ENCODE measurements at regions not wholly inside any gene's neighbourhood (a gene's known extent, or its start where the extent isn't known, plus 50 kb on each side); places are given as distances from the start of the nearest gene placed in this dataset.
"Not testable (repeated sequence)": the region's sequence is repeated elsewhere in the genome, so short reads cannot be mapped to it uniquely, and the experiment has no call there.

DNA sequence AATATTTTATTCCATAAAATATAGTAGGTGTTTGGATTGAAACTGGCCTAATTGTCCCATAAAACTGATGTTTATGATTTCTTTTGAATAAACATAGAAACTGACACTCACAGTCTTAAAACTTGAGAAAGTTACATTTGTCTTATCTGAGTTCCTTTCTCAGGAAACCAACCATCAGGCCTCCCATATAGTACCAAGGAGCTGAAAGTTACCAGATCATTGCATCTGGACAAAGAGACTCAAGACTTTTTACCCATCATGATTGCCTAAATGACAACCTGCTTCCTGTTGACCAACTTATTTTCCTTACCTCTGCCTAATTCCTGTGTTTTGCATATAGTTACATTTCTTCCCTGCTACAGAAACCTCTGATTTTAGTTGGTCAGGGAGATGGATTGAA lies 137.0 kb upstream of the XPO1 start:
- DNase-seq (ENCODE audit: low read depth), result no peak

DNA sequence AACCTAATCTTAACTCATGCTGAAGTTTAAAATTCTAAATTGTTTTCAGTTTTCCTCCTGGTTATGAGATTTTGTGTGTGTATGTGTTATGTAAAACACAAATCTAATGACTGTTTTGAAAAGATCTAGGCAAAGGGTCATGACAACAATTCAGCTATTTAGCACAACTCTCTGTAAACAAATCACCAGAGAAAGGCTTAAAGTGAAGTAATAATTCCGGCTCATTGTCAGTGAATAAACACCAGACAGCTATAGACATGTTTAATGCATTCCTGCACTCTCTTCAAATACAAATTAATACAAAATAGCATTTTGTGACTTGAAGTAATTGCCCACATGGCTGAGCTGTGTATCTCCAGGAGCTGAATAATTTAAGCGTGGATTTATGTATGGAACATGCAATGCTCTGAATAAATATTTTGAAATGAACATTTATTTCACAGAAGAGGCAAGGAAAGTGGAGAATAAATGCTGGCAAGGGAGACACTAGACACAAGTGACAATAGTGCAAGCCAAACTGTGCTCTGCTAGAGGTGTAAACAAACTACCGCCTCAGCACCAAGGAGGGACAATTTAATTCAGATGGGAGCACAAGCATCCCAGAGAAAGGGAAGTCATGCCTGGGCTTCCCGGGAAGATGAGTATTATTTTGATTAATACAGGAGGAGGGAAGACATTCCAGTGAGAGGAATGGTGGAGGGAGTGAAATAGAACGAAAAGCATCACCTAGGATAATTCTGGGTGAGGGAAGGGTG lies 133.6 kb upstream of the XPO1 start:
- DNase-seq (ENCODE audit: low read depth), result no peak

DNA sequence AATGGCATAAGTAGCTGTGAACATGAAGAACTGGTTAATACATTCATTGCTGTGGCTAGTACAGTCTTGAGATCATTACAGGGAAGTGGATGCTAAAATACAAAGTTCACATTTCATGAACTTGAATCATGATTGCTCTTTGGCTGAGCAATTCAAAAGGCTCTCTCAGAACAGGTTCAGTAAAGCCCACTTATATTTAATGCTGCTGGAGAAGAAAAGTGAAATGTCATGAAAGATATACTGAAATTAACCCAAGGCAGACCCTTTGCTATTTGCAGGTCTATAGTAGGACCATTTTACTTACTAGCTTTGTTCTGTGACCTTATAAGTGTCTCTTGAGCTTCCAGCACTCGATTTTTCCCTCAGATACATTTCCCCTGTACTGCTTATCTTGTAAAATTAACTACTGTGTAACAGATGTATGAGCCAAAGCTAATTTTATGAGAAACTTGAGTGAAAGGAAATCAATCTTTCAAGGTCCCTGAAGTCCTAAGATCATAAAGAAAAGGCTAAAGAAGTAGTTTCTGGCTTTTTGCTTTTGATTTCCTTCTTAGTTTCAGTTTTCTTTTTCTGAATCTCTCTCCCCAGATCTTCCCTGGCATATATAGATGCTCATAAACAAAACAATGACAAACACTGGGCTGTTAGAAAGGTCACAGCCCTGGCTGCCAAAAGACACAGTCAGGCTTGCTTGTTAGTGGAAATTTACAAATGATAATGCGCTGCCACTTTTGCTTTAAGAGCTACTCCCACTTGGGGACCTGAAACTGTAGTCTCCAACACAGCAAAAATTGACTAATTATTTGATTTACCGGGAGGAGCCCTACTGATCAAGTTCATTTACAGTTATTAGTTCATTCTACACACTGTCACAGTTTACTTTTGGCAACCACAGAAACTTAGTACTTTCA lies 132.7 kb upstream of the XPO1 start:
- DNase-seq (ENCODE audit: low read depth), result peak; percentile 22

- DNase-seq (ENCODE audit: low read depth), result no peak
Observed at GRCh38 chr2:61664190-61664589, 126.0 kb upstream of the XPO1 start.

DNA sequence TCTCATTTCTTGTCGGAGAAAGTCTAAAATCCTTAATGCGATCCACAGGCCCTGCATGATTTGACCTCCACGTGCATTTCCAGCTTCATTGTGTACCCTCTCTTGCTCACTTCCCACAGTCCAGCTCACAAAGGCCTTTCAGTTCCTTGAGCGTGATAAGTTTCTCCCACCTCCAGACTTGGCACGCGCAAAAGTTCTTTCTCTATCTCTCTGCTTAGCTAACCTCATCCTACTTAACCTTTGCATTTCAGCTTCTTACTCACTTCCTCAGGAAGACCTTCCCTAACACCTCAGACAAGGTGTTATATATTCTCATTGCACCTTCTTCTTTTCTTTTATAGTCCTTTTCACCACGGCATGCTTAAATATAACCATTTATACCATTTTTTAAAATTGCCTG lies 124.8 kb upstream of the XPO1 start:
- DNase-seq (ENCODE audit: low read depth), result peak; percentile 5

GRCh38 chr2:61660511-61661388 lies 122.6 kb upstream of the XPO1 start:
- no peak for DNase-seq (ENCODE audit: low read depth)

DNA sequence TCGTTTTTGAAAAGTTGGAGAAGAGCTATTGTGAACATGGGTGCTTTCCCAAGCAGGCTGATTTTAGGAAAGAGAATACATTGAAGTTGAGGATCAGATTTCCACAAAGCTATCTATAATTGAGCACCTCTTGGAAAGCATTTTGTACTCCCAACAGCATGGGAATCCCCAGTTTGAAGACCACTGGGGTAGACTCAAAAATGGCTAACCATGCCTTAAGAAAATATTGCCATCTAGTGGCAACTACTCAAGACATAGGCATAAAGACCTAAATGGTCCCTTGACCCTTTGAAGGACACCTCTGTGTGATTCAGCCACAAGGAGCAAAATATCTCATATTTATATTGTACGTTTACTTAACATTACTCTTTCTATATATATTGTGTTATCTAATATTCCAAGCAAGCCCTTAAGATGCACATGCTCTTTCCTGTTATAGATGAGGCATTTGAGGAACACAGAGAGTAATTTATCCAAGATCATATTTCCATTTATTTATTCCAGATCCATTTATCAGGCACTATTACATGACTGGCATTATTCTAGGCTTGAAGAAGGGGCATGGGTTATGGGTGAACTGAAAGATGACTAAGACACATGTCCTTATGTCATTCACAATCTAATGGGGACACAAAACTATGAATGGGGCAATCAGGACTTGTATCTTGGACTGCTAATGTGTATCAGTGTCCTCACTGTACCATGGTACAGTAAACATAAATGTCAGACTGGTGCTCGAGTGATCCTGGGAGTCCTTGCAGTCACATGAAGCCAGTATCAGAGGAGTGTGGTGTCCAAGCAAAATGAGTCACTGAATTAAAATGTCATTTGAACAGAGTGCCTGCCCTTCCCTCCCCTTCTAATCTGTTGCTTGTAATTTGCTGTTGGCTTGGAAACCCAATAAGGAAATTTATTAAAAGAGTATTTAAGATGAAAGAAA lies 121.0 kb upstream of the XPO1 start:
- no peak for DNase-seq (ENCODE audit: low read depth)

DNA sequence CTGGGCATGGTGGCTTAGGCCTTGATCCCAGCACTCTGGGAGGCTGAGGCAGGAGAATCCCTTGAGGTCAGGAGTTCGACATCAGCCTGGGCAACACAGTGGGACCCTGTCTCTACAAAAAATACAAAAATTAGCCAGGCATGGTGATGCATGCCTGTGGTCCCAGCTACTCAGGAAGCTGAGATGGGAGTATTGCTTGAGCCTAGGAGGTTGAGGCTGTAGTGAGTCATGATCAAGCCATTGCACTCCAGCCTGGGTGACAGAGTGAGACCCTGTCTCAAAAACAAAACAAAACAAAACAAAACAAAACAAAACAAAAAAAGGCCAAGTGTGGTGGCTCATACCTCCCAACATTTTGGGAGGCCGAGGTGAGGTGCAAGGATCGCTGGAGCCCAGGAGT lies 111.8 kb upstream of the XPO1 start:
- DNase-seq (ENCODE audit: low read depth), result not testable (repeated sequence)

DNA sequence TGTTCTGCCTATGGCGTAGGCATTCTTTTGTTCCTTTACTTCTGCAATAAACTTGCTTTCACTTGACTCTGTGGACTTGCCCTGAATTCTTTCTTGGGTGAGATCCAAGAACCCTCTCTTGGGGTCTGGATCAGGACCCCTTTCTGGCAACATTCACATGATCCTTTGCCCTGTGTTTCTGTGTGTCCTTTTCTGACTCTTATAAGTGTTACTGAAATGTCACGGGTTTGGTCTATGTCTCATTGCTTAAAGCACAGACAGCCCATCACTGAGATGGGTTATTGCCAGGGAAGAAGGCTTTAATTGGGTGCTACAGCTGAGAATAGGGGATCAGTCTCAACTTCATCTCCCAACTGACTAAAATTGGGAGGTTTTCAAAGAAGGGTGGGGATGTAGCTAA lies 110.9 kb upstream of the XPO1 start:
- no peak for DNase-seq (ENCODE audit: low read depth)

DNA sequence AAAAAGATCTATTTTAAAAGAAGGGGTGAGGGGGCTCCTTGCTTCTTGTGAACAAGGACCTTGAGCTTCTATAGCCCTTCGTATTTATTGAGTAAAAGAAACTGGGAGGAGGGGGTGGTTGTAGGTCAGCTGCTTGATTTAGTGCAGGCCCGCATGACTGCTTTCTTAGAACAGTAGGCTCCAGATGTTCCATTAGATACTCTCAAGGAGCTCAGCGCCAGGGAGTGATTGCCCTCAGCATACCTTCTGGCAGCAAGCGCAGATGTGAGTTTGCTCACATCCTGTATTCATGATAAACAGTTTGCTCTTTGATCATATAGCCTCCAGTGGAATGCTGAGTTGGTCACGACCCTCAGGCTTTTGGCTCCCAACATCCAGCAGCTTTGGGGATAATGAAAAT lies 108.9 kb upstream of the XPO1 start:
- DNase-seq (ENCODE audit: low read depth), result no peak

- DNase-seq (ENCODE audit: low read depth), result no peak
Observed at GRCh38 chr2:61645911-61646310, 107.8 kb upstream of the XPO1 start.

DNA sequence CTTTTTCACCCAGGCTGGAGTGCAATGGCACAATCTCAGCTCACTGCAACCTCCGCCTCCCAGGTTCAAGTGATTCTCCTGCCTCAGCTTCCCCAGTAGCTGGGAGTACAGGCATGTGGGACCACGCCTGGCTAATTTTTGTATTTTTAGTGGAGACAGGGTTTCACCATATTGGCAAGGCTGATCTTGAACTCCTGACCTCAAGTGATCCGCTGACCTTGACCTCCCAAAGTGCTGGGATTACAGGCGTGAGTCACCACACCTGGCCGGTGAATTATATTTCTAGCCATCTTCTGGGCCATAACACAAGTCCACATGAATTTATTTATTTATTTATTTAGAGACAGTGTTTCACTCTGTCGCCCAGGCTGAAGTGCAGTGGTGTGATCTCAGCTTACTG lies 105.0 kb upstream of the XPO1 start:
- DNase-seq (ENCODE audit: low read depth), result not testable (repeated sequence)

- no peak for DNase-seq (ENCODE audit: low read depth)
Observed at GRCh38 chr2:61640406-61640805, 102.2 kb upstream of the XPO1 start.

- no peak for DNase-seq (ENCODE audit: low read depth)
Observed at GRCh38 chr2:61639721-61640120, 101.6 kb upstream of the XPO1 start.

- no peak for DNase-seq (ENCODE audit: low read depth)
Observed at GRCh38 chr2:61636686-61637085, 98.5 kb upstream of the XPO1 start.

DNA sequence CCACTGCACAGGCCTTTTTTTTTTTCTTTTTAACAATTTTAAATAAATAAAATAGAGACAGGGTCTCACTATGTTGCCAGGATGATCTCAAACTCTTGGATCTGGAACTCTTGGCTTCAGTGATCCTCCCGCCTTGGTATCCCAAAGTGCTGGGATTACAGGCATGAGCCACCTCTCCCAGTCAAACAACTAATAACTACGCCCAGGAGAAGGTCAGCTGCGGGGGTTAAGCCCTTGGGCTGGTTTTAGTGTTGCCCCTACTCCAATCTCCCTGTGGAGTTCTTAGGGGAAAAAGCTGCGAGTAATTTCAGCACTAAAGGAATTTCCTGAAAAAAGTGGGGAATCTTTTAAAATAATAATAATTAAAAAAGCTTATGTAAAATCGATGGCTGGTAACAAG lies 96.4 kb upstream of the XPO1 start:
- no peak for DNase-seq (ENCODE audit: low read depth)

DNA sequence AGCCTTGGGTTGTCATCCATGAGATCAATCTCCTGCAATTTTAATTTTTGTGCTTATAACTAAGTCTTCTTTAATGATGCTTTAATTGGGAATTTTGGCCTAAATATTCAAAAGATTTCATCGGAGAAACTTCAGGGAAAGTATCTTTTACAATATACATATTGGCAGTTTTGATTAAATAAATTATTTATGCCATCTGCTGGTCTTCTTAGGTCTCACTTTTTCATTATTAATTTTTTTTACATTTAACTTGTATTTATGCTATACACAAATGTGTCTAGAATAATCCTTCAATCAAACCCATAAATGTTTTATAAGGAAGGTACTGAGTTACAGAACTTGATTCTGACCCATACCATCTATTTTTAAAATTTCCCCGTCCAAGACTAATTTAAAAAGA lies 95.1 kb upstream of the XPO1 start:
- DNase-seq (ENCODE audit: low read depth), result no peak

GRCh38 chr2:61632276-61633169 lies 94.4 kb upstream of the XPO1 start:
- no peak for DNase-seq (ENCODE audit: low read depth)

GRCh38 chr2:61631321-61631720 lies 93.2 kb upstream of the XPO1 start:
- DNase-seq (ENCODE audit: low read depth), result no peak

- no peak for DNase-seq (ENCODE audit: low read depth)
Observed at GRCh38 chr2:61626827-61627226, 88.7 kb upstream of the XPO1 start.
